GM12878 (cell line): ENCODE measurements at regions not wholly inside any gene's neighbourhood (a gene's known extent, or its start where the extent isn't known, plus 50 kb on each side); places are given as distances from the start of the nearest gene placed in this dataset.

Experiments used
- ATAC-seq: fragments of 200-7000 bp; cut with Tn5 transposase; 3 replicates; pipeline ENCODE4 v1.9.1; 2020; ENCODE audit warnings: mild to moderate bottlenecking, moderate library complexity
- BruUV-seq: library from RNA; stranded (reverse); fragments of 400-500 nt; replicated peaks from 2 replicates; lab custom pipeline; 2021; lab: Mats Ljungman, UMichigan
- CTCF ChIA-PET: fragments of 300-600 bp; sonication (Branson Sonifier 250); formaldehyde crosslinking; extraction: SDS; loops from one replicate; lab custom pipeline; 2021; ENCODE audit warnings: inconsistent platforms; lab: Yijun Ruan, JAX
- POLR2A ChIA-PET: fragments of 350-600 bp; formaldehyde crosslinking; extraction: SDS; loops from one replicate; lab custom pipeline; 2021; ENCODE audit warnings: inconsistent platforms; lab: Charles Lee
- RAD21 ChIA-PET: fragments of 300-600 bp; sonication (Branson Sonifier 250); formaldehyde crosslinking; loops from one replicate; lab custom pipeline; 2023; ENCODE audit warnings: antibody characterized with exemption; ENCODE audit not compliant: unreplicated experiment; lab: Charles Lee
- SMC1A ChIA-PET: fragments of 300-600 bp; sonication (Branson Sonifier 250); formaldehyde crosslinking; loops from one replicate; lab custom pipeline; 2023; ENCODE audit not compliant: unreplicated experiment, uncharacterized antibody; lab: Charles Lee
- DNase-seq: peaks from one replicate; pipeline ENCODE4 v3.0.0-alpha.2; 2011; ENCODE audit warnings: low read depth, low spot score
- FAIRE-seq: peaks from 3 replicates; lab custom pipeline; 2011; peaks lifted over from hg19 to GRCh38; lab: Jason Lieb, UNC
- H2AFZ ChIP-seq: 2 replicates; pipeline ENCODE4 v1.6.0; 2011; ENCODE audit warnings: low read depth, low read length, control low read depth; ENCODE audit not compliant: control insufficient read depth
- H3K27ac ChIP-seq: 2 replicates; pipeline ENCODE4 v1.5.1; 2011; ENCODE audit warnings: control low read depth; ENCODE audit not compliant: control insufficient read depth, insufficient read depth
- H3K27me3 ChIP-seq, 2 experiments: replicated peaks in 1 of 2; 2 replicates each; pipeline versions ENCODE4 v1.6.0 to v1.6.1; 2011; ENCODE audit warnings: low read length in 1 of 2; ENCODE audit not compliant: control insufficient read depth in 2 of 2, insufficient read depth in 2 of 2
- H3K36me3 ChIP-seq, 2 experiments: 2 replicates each; pipeline ENCODE4 v1.5.1; 2011; ENCODE audit warnings: low read length in 1 of 2; ENCODE audit not compliant: control insufficient read depth in 2 of 2, insufficient read depth in 2 of 2
- H3K4me1 ChIP-seq: 2 replicates; pipeline ENCODE4 v1.6.1; 2011; ENCODE audit warnings: mild to moderate bottlenecking, low read length, moderate library complexity, mixed read lengths; ENCODE audit not compliant: control insufficient read depth, insufficient read depth
- H3K4me2 ChIP-seq: 2 replicates; pipeline ENCODE4 v1.6.0; 2011; ENCODE audit warnings: control low read depth; ENCODE audit not compliant: control insufficient read depth, insufficient read depth
- H3K4me3 ChIP-seq: fragments of 200-600 bp; sonication (generic); 2 replicates; pipeline ENCODE4 v1.5.1; 2016
- H3K79me2 ChIP-seq: 2 replicates; pipeline ENCODE4 v1.6.0; 2011; ENCODE audit warnings: low read length; ENCODE audit not compliant: control insufficient read depth, insufficient read depth
- H3K9ac ChIP-seq: 2 replicates; pipeline ENCODE4 v1.8.0; 2011; ENCODE audit warnings: low read length, control low read depth, mixed read lengths; ENCODE audit not compliant: control insufficient read depth, insufficient read depth
- H3K9me3 ChIP-seq: replicated peaks from 3 replicates; pipeline ENCODE4 v1.5.1; 2011; ENCODE audit warnings: mild to moderate bottlenecking, low read length; ENCODE audit not compliant: control insufficient read depth, insufficient read depth
- H4K20me1 ChIP-seq: 2 replicates; pipeline ENCODE4 v1.6.0; 2011; ENCODE audit not compliant: control insufficient read depth, insufficient read depth
- BHLHE40 ChIP-seq, 2 experiments: fragments of 450-650 bp in 1 of 2; IDR thresholded peaks; 2 replicates each; pipeline ENCODE4 v1.6.1; 2011 to 2017; ENCODE audit warnings: low read depth in 2 of 2, borderline replicate concordance in 1 of 2, improper control_type of control experiment in 1 of 2, low read length in 1 of 2, mild to moderate bottlenecking in 1 of 2
- HDAC6 ChIP-seq: fragments of 200-600 bp; sonication (generic); IDR thresholded peaks from one replicate; pipeline ENCODE4 v1.8.0; 2017; ENCODE audit warnings: antibody characterized with exemption; ENCODE audit not compliant: unreplicated experiment
- JUNB ChIP-seq: IDR thresholded peaks from 2 replicates; pipeline ENCODE4 v1.6.1; 2016; ENCODE audit warnings: antibody characterized with exemption, mild to moderate bottlenecking
- NFIC ChIP-seq: IDR thresholded peaks from 2 replicates; pipeline ENCODE4 v1.6.1; 2012; ENCODE audit warnings: low read depth, mild to moderate bottlenecking, inconsistent platforms, low read length, moderate library complexity
- NFYA ChIP-seq: IDR thresholded peaks from 2 replicates; pipeline ENCODE4 v1.6.1; 2011; ENCODE audit warnings: low read depth, mild to moderate bottlenecking, low read length, improper control_type of control experiment, borderline replicate concordance
- REST ChIP-seq: IDR thresholded peaks from 2 replicates; pipeline ENCODE4 v1.6.1; 2012; ENCODE audit warnings: mild to moderate bottlenecking, low read depth, low read length
- SMAD1 ChIP-seq: fragments of 450-650 bp; IDR thresholded peaks from 2 replicates; pipeline ENCODE4 v1.6.1; 2018; ENCODE audit warnings: mild to moderate bottlenecking, low read depth; ENCODE audit not compliant: partially characterized antibody
- TCF3 ChIP-seq: IDR thresholded peaks from 2 replicates; pipeline ENCODE4 v1.6.1; 2012; ENCODE audit warnings: low read depth, mild to moderate bottlenecking, low read length, borderline replicate concordance; ENCODE audit not compliant: insufficient read depth
- WGBS: methylation state at CpG from one replicate; pipeline ENCODE4 v1.1.6; 2016; ENCODE audit warnings: low lambda C conversion rate; ENCODE audit not compliant: insufficient replicate concordance, insufficient coverage; ENCODE audit errors: missing lambda C conversion rate; 5-methylcytosine and 5-hydroxymethylcytosine counted together
- in situ Hi-C: fragments of 300-500 bp; cut with MboI; formaldehyde crosslinking; loops from 9 replicates; pipeline ENCODE4 v1.14.3; 2018; ENCODE audit warnings: mixed read lengths
- intact Hi-C: fragments of 100-400 bp; cut with micrococcal nuclease; formaldehyde crosslinking; loops from one replicate; pipeline ENCODE4 v1.14.2; 2022; ENCODE audit not compliant: unreplicated experiment

- no peak for TF ChIP-seq TCF3
- no peak for TF ChIP-seq BHLHE40 (IDR thresholded peaks at IDR 0.05; ENCODE audit: borderline replicate concordance in 1 of 2, low read depth in 2 of 2, low read length in 1 of 2)
- no peak for TF ChIP-seq JUNB
- TF ChIP-seq SMAD1: no peak
- no peak for TF ChIP-seq REST
- TF ChIP-seq NFYA: no peak
- no peak for TF ChIP-seq NFIC
- TF ChIP-seq HDAC6: no peak
- ChIA-PET CTCF (interaction anchor here (1.1 to 1.7 kb wide), 2 partner anchors 8 to 95 kb away, joined by 3 read pairs; no protein-coding TSS in a partner anchor), POLR2A (no interaction called here), RAD21 (no interaction called here), SMC1A (interaction anchor here (1.2 kb wide), 1 partner anchor 15 kb away, joined by 3 read pairs; no protein-coding TSS in a partner anchor)
- no peaks in the 10 kb centered on the region for H3K27me3 ChIP-seq
- DNase-seq: no peak
- no peak overlapping the region for H3K9ac ChIP-seq
- no peak overlapping the region for H3K4me3 ChIP-seq
- no peaks in the 10 kb centered on the region for H3K9me3 ChIP-seq
- H3K79me2 ChIP-seq: no peaks in the 10 kb centered on the region
- FAIRE-seq: no peak
- H4K20me1 ChIP-seq: no peaks in the 10 kb centered on the region
- no peak overlapping the region for H3K27ac ChIP-seq
- in situ Hi-C loops (no loop called here), intact Hi-C loops (no loop called here)
- H3K36me3 ChIP-seq: no peaks in the 10 kb centered on the region
- H3K4me2 ChIP-seq: no peak overlapping the region
- WGBS: 2% methylated on average over 3 of the region's 3 CpGs
- H3K4me1 ChIP-seq: no peaks in the 10 kb centered on the region
- no peak overlapping the region for H2AFZ ChIP-seq
- ATAC-seq: no peak
- BruUV-seq: no TSS peak
These were observed 1065.4 kb downstream of the SORCS3 start for GRCh38 chr10:105706281-105707026.
